DOHH2 (cell line): ENCODE measurements at regions not wholly inside any gene's neighbourhood (a gene's known extent, or its start where the extent isn't known, plus 50 kb on each side); places are given as distances from the start of the nearest gene placed in this dataset.

Experiments
- H3F3A ChIP-seq: fragments of 200-600 bp; sonication (generic), shearing (Covaris generic); 2 replicates; pipeline ENCODE4 v1.6.0; 2016; ENCODE audit warnings: antibody characterized with exemption, mild to moderate bottlenecking; ENCODE audit not compliant: control insufficient read depth, insufficient read depth
- H3K27ac ChIP-seq: fragments of 200-600 bp; sonication (generic); 2 replicates; pipeline ENCODE4 v1.5.1; 2014; ENCODE audit warnings: low read depth, mild to moderate bottlenecking, low read length, moderate library complexity
- H3K27me3 ChIP-seq: fragments of 200-600 bp; sonication (generic); 2 replicates; pipeline ENCODE4 v1.6.1; 2014; ENCODE audit warnings: mild to moderate bottlenecking, low read length, mixed read lengths; ENCODE audit not compliant: control insufficient read depth
- H3K36me3 ChIP-seq: fragments of 200-600 bp; sonication (generic); 2 replicates; pipeline ENCODE4 v1.6.1; 2014; ENCODE audit warnings: mild to moderate bottlenecking, low read length, moderate library complexity, mixed read lengths; ENCODE audit not compliant: control insufficient read depth
- H3K4me1 ChIP-seq: fragments of 200-600 bp; sonication (generic); 2 replicates; pipeline ENCODE4 v1.6.1; 2014; ENCODE audit warnings: mild to moderate bottlenecking, low read length, mixed read lengths; ENCODE audit not compliant: control insufficient read depth
- H3K4me2 ChIP-seq: fragments of 200-600 bp; sonication (generic); 2 replicates; pipeline ENCODE4 v1.6.0; 2014; ENCODE audit warnings: mild to moderate bottlenecking, low read length, moderate library complexity
- H3K4me3 ChIP-seq: fragments of 200-600 bp; sonication (generic); 2 replicates; pipeline ENCODE4 v1.5.1; 2014; ENCODE audit warnings: mild to moderate bottlenecking, low read length, mixed read lengths
- H3K79me2 ChIP-seq: fragments of 200-600 bp; sonication (generic); 2 replicates; pipeline ENCODE4 v1.6.1; 2014; ENCODE audit warnings: mild to moderate bottlenecking, low read length, mixed read lengths; ENCODE audit not compliant: control insufficient read depth
- H3K9me2 ChIP-seq: fragments of 200-600 bp; sonication (generic); replicated peaks from 2 replicates; pipeline ENCODE4 v1.6.1; 2014; ENCODE audit warnings: mild to moderate bottlenecking, low read length, mixed read lengths; ENCODE audit not compliant: control insufficient read depth
- H3K9me3 ChIP-seq: fragments of 200-600 bp; sonication (generic); 2 replicates; pipeline ENCODE4 v1.6.1; 2014; ENCODE audit warnings: antibody characterized with exemption, low read length, mixed read lengths; ENCODE audit not compliant: control insufficient read depth, insufficient read depth
- H4K20me1 ChIP-seq: fragments of 200-600 bp; sonication (generic); 2 replicates; pipeline ENCODE4 v1.6.0; 2014; ENCODE audit warnings: low read depth, mild to moderate bottlenecking, antibody characterized with exemption, low read length, moderate library complexity; ENCODE audit not compliant: control insufficient read depth, insufficient read depth
- CTCF ChIP-seq: fragments of 200-600 bp; sonication (generic); IDR thresholded peaks from one replicate; pipeline ENCODE4 v1.5.1; 2014; ENCODE audit warnings: antibody characterized with exemption, mild to moderate bottlenecking, low read depth, low read length; ENCODE audit not compliant: poor library complexity, severe bottlenecking
- EZH2phosphoT487 ChIP-seq: fragments of 200-600 bp; sonication (generic); IDR thresholded peaks from 2 replicates; pipeline ENCODE4 v1.6.1; 2017; ENCODE audit warnings: borderline replicate concordance, mild to moderate bottlenecking, antibody characterized with exemption, low read length, moderate library complexity, mixed read lengths

GRCh38 chr12:107355612-107356011 lies 262.3 kb upstream of the CRY1 start:
- H3K27ac ChIP-seq: no peak overlapping the region
- H3K4me3 ChIP-seq: no peak overlapping the region
- H3K4me2 ChIP-seq: no peak overlapping the region
- H3K4me1 ChIP-seq: no peaks in the 10 kb centered on the region
- H3F3A ChIP-seq: no peaks in the 10 kb centered on the region
- no peaks in the 10 kb centered on the region for H3K9me2 ChIP-seq
- no peaks in the 10 kb centered on the region for H3K9me3 ChIP-seq
- no peaks in the 10 kb centered on the region for H3K36me3 ChIP-seq
- H3K27me3 ChIP-seq: 0 out of 2 replicates have a peak, but pooled peaks cover 2% of the 10 kb centered on the region
- TF ChIP-seq EZH2phosphoT487 (no peak), CTCF (no peak)
- H3K79me2 ChIP-seq: no peaks in the 10 kb centered on the region
- no peaks in the 10 kb centered on the region for H4K20me1 ChIP-seq

- Histone ChIP-seq H3K27me3 (0 out of 2 replicates have a peak, but pooled peaks cover 2% of the 10 kb centered on the region), H3K79me2 (no peaks in the 10 kb centered on the region), H3K36me3 (no peaks in the 10 kb centered on the region), H3K4me1 (no peaks in the 10 kb centered on the region), H3F3A (no peaks in the 10 kb centered on the region), H3K4me2 (no peak overlapping the region), H3K4me3 (no peak overlapping the region), H3K9me3 (no peaks in the 10 kb centered on the region), H3K27ac (no peak overlapping the region), H4K20me1 (no peaks in the 10 kb centered on the region), H3K9me2 (no peaks in the 10 kb centered on the region)
- TF ChIP-seq CTCF (no peak), EZH2phosphoT487 (no peak)
Measured at GRCh38 chr12:107356266-107356936, 263.1 kb upstream of the CRY1 start.

GRCh38 chr12:107356937-107357295 lies 263.6 kb upstream of the CRY1 start:
- no peak overlapping the region for H3K4me3 ChIP-seq
- no peaks in the 10 kb centered on the region for H3K9me2 ChIP-seq
- H3K9me3 ChIP-seq: no peaks in the 10 kb centered on the region
- H3K79me2 ChIP-seq: no peaks in the 10 kb centered on the region
- H3F3A ChIP-seq: no peaks in the 10 kb centered on the region
- 0 out of 2 replicates have a peak, but pooled peaks cover 2% of the 10 kb centered on the region for H3K27me3 ChIP-seq
- no peaks in the 10 kb centered on the region for H3K4me1 ChIP-seq
- H3K36me3 ChIP-seq: no peaks in the 10 kb centered on the region
- no peak overlapping the region for H3K4me2 ChIP-seq
- TF ChIP-seq CTCF (no peak), EZH2phosphoT487 (no peak)
- H4K20me1 ChIP-seq: no peaks in the 10 kb centered on the region
- no peak overlapping the region for H3K27ac ChIP-seq
